Fibroblast of lung (primary cell): ENCODE measurements at regions not wholly inside any gene's neighbourhood (a gene's known extent, or its start where the extent isn't known, plus 50 kb on each side); places are given as distances from the start of the nearest gene placed in this dataset.

Source experiments
- EZH2 ChIP-seq: IDR thresholded peaks from 2 replicates; pipeline ENCODE4 v1.5.1; 2012; ENCODE audit warnings: low read length, control low read depth, mild to moderate bottlenecking; ENCODE audit errors: missing control alignments
- TF ChIP-seq, protein P1 (sequence below), 2 donors: IDR thresholded peaks in 1 of 2; conservative IDR thresholded peaks in 1 of 2; 1 replicate in 1 of 2; 2 replicates in 1 of 2; pipeline ENCODE4 v1.5.1; 2011 to 2012; ENCODE audit warnings: low read length in 2 of 2, control low read depth in 1 of 2, inconsistent platforms in 1 of 2, low read depth in 1 of 2, mild to moderate bottlenecking in 1 of 2

DNA sequence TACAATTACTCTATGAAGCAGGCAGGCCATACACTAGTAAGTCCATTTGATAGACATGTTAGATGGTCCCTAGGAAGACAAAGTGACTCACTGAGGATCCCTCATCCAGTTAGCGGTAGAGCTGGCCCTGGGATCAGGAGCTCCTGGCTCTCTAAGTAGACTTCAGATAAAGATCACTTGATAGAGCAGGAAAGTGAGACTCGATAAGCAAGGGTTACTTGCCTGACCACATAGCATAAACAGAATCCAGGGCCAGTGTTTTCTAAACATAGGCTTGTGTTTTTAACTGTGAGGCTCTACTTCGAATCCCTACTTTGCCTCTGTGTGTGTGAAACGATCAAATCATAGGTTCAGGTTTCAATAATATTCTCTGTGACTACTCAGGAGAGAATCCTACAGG lies 355.2 kb upstream of the TRIB2 start:
- no peak for TF ChIP-seq EZH2
- TF ChIP-seq, protein P1, sequence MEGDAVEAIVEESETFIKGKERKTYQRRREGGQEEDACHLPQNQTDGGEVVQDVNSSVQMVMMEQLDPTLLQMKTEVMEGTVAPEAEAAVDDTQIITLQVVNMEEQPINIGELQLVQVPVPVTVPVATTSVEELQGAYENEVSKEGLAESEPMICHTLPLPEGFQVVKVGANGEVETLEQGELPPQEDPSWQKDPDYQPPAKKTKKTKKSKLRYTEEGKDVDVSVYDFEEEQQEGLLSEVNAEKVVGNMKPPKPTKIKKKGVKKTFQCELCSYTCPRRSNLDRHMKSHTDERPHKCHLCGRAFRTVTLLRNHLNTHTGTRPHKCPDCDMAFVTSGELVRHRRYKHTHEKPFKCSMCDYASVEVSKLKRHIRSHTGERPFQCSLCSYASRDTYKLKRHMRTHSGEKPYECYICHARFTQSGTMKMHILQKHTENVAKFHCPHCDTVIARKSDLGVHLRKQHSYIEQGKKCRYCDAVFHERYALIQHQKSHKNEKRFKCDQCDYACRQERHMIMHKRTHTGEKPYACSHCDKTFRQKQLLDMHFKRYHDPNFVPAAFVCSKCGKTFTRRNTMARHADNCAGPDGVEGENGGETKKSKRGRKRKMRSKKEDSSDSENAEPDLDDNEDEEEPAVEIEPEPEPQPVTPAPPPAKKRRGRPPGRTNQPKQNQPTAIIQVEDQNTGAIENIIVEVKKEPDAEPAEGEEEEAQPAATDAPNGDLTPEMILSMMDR (conservative IDR thresholded peaks at IDR 0.05 in 1 of 2, IDR thresholded peaks at IDR 0.05 in 1 of 2; ENCODE audit: low read depth in 1 of 2, low read length in 2 of 2), result no peak
